Rectal smooth muscle tissue (tissue), 1 donor: ENCODE measurements at regions not wholly inside any gene's neighbourhood (a gene's known extent, or its start where the extent isn't known, plus 50 kb on each side); places are given as distances from the start of the nearest gene placed in this dataset.

Experiments
- H3K27ac ChIP-seq: one replicate; pipeline ENCODE4 v1.7.0; 2013; ENCODE audit warnings: low read depth, low read length, inconsistent platforms
- H3K27me3 ChIP-seq: one replicate; pipeline ENCODE4 v1.7.0; 2013; ENCODE audit warnings: low read length; ENCODE audit not compliant: control insufficient read depth, insufficient read depth
- H3K36me3 ChIP-seq: one replicate; pipeline ENCODE4 v1.7.0; 2013; ENCODE audit warnings: low read length; ENCODE audit not compliant: control insufficient read depth, insufficient read depth
- H3K4me1 ChIP-seq: one replicate; pipeline ENCODE4 v1.7.0; 2013; ENCODE audit warnings: low read length; ENCODE audit not compliant: control insufficient read depth, insufficient read depth
- H3K4me3 ChIP-seq: one replicate; pipeline ENCODE4 v1.7.0; 2013; ENCODE audit warnings: low read length
- H3K9ac ChIP-seq: one replicate; pipeline ENCODE4 v1.7.0; 2013; ENCODE audit warnings: low read length

GRCh38 chr13:74667656-74668203 is 533.5 kb upstream of the KLF12 start:
- Histone ChIP-seq H3K4me1 (no peaks in the 10 kb centered on the region), H3K27ac (no peak overlapping the region), H3K9ac (no peak overlapping the region), H3K36me3 (no peaks in the 10 kb centered on the region), H3K27me3 (no peaks in the 10 kb centered on the region), H3K4me3 (no peak overlapping the region)

GRCh38 chr13:74662905-74663304 is 528.7 kb upstream of the KLF12 start:
- no peaks in the 10 kb centered on the region for H3K4me1 ChIP-seq
- H3K27ac ChIP-seq: no peak overlapping the region
- no peak overlapping the region for H3K9ac ChIP-seq
- no peaks in the 10 kb centered on the region for H3K27me3 ChIP-seq
- no peak overlapping the region for H3K4me3 ChIP-seq
- no peaks in the 10 kb centered on the region for H3K36me3 ChIP-seq

- H3K27me3 ChIP-seq: no peaks in the 10 kb centered on the region
These were observed 527.6 kb upstream of the KLF12 start for GRCh38 chr13:74661851-74662250.

GRCh38 chr13:74657765-74658164 is 523.6 kb upstream of the KLF12 start:
- no peaks in the 10 kb centered on the region for H3K36me3 ChIP-seq
- H3K9ac ChIP-seq: no peak overlapping the region
- no peaks in the 10 kb centered on the region for H3K4me1 ChIP-seq
- no peaks in the 10 kb centered on the region for H3K27me3 ChIP-seq
- no peak overlapping the region for H3K27ac ChIP-seq
- H3K4me3 ChIP-seq: no peak overlapping the region

More at GRCh38 chr13:74661851-74662250, 527.6 kb upstream of the KLF12 start:
- Histone ChIP-seq H3K4me1 (no peaks in the 10 kb centered on the region), H3K36me3 (no peaks in the 10 kb centered on the region), H3K9ac (no peak overlapping the region), H3K27ac (no peak overlapping the region), H3K4me3 (no peak overlapping the region)

GRCh38 chr13:74651121-74651520 is 516.9 kb upstream of the KLF12 start:
- Histone ChIP-seq H3K36me3 (no peaks in the 10 kb centered on the region), H3K4me1 (no peaks in the 10 kb centered on the region), H3K27ac (no peak overlapping the region), H3K9ac (no peak overlapping the region), H3K27me3 (no peaks in the 10 kb centered on the region), H3K4me3 (no peak overlapping the region)

GRCh38 chr13:74647991-74648390 is 513.8 kb upstream of the KLF12 start:
- Histone ChIP-seq H3K4me3 (no peak overlapping the region), H3K9ac (no peak overlapping the region), H3K4me1 (no peaks in the 10 kb centered on the region), H3K27me3 (no peaks in the 10 kb centered on the region), H3K36me3 (no peaks in the 10 kb centered on the region), H3K27ac (no peak overlapping the region)

GRCh38 chr13:74647211-74647610 is 513.0 kb upstream of the KLF12 start:
- no peaks in the 10 kb centered on the region for H3K27me3 ChIP-seq
- H3K9ac ChIP-seq: no peak overlapping the region

GRCh38 chr13:74646091-74646490 is 511.9 kb upstream of the KLF12 start:
- no peaks in the 10 kb centered on the region for H3K27me3 ChIP-seq
- H3K27ac ChIP-seq: no peak overlapping the region
- no peak overlapping the region for H3K4me3 ChIP-seq
- no peak overlapping the region for H3K9ac ChIP-seq
- no peaks in the 10 kb centered on the region for H3K36me3 ChIP-seq
- no peaks in the 10 kb centered on the region for H3K4me1 ChIP-seq

More at GRCh38 chr13:74647211-74647610, 513.0 kb upstream of the KLF12 start:
- Histone ChIP-seq H3K4me1 (no peaks in the 10 kb centered on the region), H3K27ac (no peak overlapping the region), H3K36me3 (no peaks in the 10 kb centered on the region), H3K4me3 (no peak overlapping the region)

GRCh38 chr13:74645586-74645985 is 511.4 kb upstream of the KLF12 start:
- Histone ChIP-seq H3K27me3 (no peaks in the 10 kb centered on the region), H3K4me3 (no peak overlapping the region), H3K27ac (no peak overlapping the region), H3K9ac (no peak overlapping the region), H3K4me1 (no peaks in the 10 kb centered on the region), H3K36me3 (no peaks in the 10 kb centered on the region)

GRCh38 chr13:74644229-74644628 is 510.0 kb upstream of the KLF12 start:
- Histone ChIP-seq H3K4me1 (no peaks in the 10 kb centered on the region), H3K36me3 (no peaks in the 10 kb centered on the region), H3K27me3 (no peaks in the 10 kb centered on the region), H3K4me3 (no peak overlapping the region), H3K9ac (no peak overlapping the region), H3K27ac (no peak overlapping the region)

GRCh38 chr13:74641586-74641985 is 507.4 kb upstream of the KLF12 start:
- H3K36me3 ChIP-seq: no peaks in the 10 kb centered on the region
- no peak overlapping the region for H3K4me3 ChIP-seq
- no peak overlapping the region for H3K27ac ChIP-seq
- no peak overlapping the region for H3K9ac ChIP-seq
- no peaks in the 10 kb centered on the region for H3K27me3 ChIP-seq
- no peaks in the 10 kb centered on the region for H3K4me1 ChIP-seq

- no peak overlapping the region for H3K27ac ChIP-seq
- no peak overlapping the region for H3K4me3 ChIP-seq
- H3K27me3 ChIP-seq: no peaks in the 10 kb centered on the region
- no peaks in the 10 kb centered on the region for H3K4me1 ChIP-seq
- H3K36me3 ChIP-seq: no peaks in the 10 kb centered on the region
- H3K9ac ChIP-seq: no peak overlapping the region
These were observed 499.5 kb upstream of the KLF12 start for GRCh38 chr13:74633734-74634133.

- H3K9ac ChIP-seq: no peak overlapping the region
- no peaks in the 10 kb centered on the region for H3K36me3 ChIP-seq
- no peaks in the 10 kb centered on the region for H3K4me1 ChIP-seq
These were observed 495.8 kb upstream of the KLF12 start for GRCh38 chr13:74629985-74630384.

More at GRCh38 chr13:74629985-74630384, 495.8 kb upstream of the KLF12 start:
- Histone ChIP-seq H3K27me3 (no peaks in the 10 kb centered on the region), H3K27ac (no peak overlapping the region), H3K4me3 (no peak overlapping the region)
